PFSK-1 (cell line): ENCODE measurements at regions not wholly inside any gene's neighbourhood (a gene's known extent, or its start where the extent isn't known, plus 50 kb on each side); places are given as distances from the start of the nearest gene placed in this dataset.

Experiments
- POLR2AphosphoS5 ChIP-seq: IDR thresholded peaks from 2 replicates; pipeline ENCODE4 v1.6.1; 2012; ENCODE audit warnings: low read depth, mild to moderate bottlenecking, control low read depth, low read length, moderate library complexity
- SIN3A ChIP-seq: IDR thresholded peaks from 2 replicates; pipeline ENCODE4 v1.6.1; 2012; ENCODE audit warnings: mild to moderate bottlenecking, low read length, moderate library complexity, borderline replicate concordance; ENCODE audit not compliant: insufficient read depth

GRCh38 chr21:23249760-23250159, 2251.6 kb downstream of the NCAM2 start:
- TF ChIP-seq SIN3A, result no peak
- TF ChIP-seq POLR2AphosphoS5, result no peak
